Sciatic nerve (tissue), 2 donors: ENCODE measurements at regions not wholly inside any gene's neighbourhood (a gene's known extent, or its start where the extent isn't known, plus 50 kb on each side); places are given as distances from the start of the nearest gene placed in this dataset.
"Not testable (repeated sequence)": the region's sequence is repeated elsewhere in the genome, so short reads cannot be mapped to it uniquely, and the experiment has no call there.

ENCODE experiments used
- ATAC-seq: fragments of 200-7000 bp; cut with Tn5 transposase; one replicate; pipeline ENCODE4 v1.9.1; 2020; ENCODE audit warnings: mild to moderate bottlenecking, moderate library complexity
- DNase-seq: peaks from one replicate; pipeline ENCODE4 v3.0.0-alpha.2; 2020; ENCODE audit warnings: low spot score
- intact Hi-C: fragments of 100-400 bp; cut with DNase I; formaldehyde crosslinking; loops from one replicate; pipeline ENCODE4 v1.14.2; 2022
- donor health status: DM: no; HTN: no; CAD: no.
- donor health status: DM: no; HTN: no; CAD: no.

DNA sequence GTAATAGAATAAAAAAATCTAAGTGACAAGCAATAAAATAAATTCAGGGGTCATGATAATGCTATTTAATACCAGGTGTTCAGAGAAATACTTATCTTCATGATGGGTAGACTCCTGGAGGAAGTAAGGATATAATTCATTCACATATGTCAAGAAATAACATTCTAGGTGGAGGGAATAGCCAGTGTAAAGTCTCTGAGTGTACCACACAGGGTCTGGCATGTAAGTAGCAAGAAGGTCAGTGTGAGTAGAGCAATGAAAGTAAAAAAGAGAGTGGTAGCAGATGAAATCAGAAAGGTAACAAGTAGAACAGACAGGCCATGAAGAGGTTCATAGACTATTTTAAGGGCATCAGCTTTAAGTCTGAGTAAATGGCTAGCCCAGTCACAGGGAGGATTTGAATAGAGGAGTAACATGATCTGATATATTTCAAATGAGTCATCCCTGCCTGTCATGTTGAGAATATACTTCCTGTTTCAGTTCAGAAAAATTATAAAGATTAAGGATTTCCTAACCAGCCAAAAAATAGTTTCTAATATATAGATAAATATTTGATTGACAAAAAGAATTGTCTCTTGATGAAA is 519.9 kb downstream of the C12orf50 start:
- intact Hi-C loops, result no loop called here
- no peak for ATAC-seq
- no peak for DNase-seq

DNA sequence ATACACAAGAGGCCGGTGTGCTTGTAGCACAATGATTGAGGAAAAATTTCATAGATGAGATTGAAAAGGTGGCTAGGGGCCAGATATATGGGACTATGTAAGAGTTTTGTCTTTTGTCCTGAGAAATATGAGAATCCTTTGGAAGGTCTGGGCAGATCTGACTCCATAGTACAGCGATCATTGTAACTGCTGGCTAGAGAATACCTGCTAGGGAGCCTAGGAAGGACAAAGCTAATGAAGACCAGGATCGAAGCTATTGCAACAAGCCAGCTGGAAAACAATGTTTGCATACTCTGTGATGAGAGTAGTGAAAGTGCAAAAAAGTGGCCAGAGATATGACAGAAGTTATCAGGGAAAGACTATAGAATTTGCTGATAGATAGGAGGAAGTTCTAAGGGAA is 537.6 kb downstream of the C12orf50 start:
- DNase-seq, result no peak
- intact Hi-C loops, result no loop called here
- ATAC-seq, result no peak

DNA sequence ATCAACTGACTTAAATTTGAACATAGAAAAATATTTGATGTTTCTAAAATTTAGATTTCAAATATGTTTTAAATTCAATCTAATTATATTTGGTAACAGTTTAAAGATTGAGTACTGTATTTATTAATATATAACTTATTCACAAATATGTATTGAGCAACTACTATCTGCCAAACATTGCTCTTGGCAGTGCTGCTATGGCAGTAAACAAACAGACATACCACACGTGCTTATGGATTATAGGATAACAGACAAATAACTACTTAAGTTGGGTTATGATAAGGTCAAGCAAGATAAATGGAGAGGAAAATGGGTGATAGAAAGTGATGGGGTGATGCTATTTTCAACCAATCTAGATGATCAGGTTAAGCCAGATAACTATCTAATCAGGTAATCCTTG is 538.1 kb downstream of the C12orf50 start:
- ATAC-seq (no peak), DNase-seq (no peak)
- intact Hi-C loops, result no loop called here

DNA sequence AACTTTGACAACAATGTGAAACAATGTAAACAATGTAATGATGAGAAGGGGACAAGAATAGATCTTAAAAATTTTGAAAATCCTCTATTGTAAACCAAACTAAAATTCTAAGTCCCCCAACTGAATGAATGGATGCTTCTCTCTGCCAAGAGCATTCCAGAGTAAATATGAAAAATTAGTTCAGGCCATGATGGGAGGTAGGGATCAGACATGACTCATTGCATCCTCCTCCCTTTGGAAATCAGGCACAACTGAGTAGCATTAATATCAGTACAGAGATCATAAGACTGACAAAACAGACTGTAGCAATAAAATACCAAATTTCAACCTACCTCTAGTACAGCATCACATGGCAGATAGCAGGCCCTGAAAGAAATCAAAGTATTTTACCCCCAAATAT is 559.9 kb downstream of the C12orf50 start:
- DNase-seq, result no peak
- intact Hi-C loops, result no loop called here
- no peak for ATAC-seq

DNA sequence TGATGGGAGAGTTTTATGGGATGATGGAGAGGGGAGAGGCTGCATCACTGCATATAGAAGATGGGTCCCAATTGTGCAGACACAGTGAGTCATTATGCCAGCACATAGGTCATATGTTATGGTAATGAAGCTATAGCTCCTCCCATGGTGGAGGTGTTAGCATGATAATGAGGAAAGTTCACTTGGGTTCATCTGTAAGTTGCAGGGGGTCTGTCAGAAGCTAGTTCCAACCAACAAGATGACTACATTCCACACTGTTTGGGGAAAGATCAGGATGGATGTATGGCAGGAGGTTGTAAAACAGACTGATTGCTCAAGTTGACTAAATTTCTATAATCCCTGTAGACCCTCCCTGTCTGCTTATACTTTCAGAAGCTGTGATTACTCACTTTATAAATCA is 561.3 kb downstream of the C12orf50 start:
- intact Hi-C loops, result no loop called here
- no peak for ATAC-seq
- no peak for DNase-seq

DNA sequence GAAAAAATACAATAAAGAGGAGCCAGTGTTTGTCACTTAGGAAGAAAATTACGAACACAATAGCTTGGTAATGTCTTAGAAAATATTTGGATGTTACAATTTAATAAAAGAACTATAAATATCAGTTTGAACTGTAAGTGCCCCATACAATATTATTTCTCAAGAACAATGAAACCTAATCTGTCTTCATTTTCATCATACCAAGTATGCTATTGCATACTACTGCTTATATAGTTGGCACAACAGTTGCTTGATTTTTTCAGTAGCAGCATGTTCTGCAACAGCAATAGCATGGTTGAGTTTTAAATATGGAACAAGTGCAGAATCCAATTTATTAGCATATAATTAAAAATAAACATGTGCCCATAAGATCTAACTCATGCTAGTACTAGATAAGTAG is 564.6 kb downstream of the C12orf50 start:
- intact Hi-C loops, result no loop called here
- DNase-seq (no peak), ATAC-seq (no peak)

DNA sequence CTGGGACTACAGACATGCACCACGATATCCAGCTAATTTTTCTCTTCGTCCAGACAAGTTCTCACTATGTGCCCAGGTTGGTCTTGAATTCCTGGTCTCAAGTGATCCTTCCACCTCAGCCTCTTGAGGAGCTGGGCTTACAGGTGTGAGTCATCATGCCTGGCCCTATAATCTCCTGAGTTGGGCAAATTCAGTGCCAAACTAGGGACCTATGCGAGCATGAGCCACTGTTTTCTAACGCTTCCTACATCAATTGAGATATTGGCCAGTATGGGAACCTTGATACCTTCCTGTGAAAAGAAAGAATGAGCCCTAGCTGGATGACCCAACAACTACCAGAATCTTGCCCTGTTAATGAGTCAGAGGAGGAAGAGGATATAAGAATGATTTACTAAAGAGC is 585.2 kb downstream of the C12orf50 start:
- intact Hi-C loops, result no loop called here
- DNase-seq (no peak), ATAC-seq (no peak)

DNA sequence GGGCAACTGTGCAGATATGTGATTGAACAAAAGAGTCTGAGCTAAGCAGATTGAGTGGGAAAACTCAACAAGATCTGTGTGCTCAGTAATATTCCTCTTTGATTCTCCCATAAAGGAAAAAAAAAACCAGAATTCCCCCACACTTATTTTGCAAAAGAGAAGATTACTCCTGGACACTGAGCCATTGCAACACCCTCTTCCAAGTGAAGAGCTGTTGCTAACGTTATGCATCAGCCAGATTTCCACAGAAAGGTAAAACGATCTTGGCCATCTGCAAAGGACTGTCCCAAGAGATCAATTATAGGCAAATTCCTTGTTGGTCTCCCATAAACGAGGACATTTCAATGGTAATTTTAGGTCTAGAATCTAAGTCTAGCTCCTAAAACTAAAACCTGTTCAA is 587.7 kb downstream of the C12orf50 start:
- no peak for ATAC-seq
- intact Hi-C loops, result no loop called here
- DNase-seq, result no peak

DNA sequence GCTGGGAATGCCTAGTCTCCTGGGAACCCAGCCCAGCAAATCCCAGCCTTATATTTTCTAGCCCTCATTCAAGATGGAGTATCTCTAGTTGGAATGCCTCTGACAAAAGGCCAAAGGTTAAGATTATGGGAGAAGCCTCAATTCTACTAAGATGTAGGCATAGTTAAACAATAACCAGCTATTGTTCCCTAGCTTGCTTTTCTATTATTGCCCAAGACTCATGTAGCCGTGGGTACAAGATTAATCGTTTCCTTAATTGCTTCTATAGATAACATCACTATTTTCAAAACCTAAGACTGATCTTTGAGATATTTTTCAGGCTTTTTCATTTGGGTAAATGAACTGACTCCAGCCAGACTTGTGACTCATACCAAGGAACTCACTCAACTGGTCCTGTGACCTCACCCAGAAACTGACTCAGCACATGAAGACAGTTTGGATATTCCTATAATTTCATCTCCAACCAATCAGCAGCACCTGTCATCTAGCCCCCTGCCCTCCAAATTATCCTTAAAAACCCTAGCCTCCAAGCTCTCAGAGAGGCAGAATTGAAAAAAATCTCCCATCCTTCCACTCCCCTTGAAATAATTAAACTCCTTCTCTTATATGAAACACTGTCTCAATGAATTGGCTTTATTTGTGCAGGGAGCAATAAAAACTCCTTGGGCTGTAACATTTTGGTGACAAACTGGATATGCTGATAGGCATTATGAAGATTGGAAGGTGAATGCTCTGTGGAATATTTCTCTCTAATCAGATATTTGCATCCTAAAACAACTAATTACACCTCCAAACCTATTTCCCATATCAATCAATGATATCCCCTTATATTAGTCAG is 589.0 kb downstream of the C12orf50 start:
- ATAC-seq (no peak), DNase-seq (no peak)
- intact Hi-C loops, result no loop called here

DNA sequence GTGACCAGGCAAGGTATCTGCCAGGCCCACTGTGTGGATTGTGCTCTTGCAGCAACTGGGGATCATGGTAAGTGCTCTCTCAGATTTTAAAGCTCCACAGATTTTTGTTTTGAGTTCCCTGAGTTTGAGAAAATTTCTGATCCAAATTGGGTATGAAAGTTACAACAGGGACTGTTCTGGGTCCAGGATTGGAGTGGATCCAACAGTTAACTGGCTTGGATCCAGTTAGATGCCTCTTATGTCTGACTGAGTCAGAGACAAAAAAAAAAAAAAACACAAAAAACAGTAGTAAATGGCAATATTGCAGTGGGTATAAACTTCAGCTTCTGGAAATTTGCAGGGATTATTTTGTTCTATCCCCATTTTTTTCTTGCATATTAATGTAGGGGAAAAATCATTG is 598.8 kb downstream of the C12orf50 start:
- no peak for ATAC-seq
- intact Hi-C loops, result no loop called here
- no peak for DNase-seq

DNA sequence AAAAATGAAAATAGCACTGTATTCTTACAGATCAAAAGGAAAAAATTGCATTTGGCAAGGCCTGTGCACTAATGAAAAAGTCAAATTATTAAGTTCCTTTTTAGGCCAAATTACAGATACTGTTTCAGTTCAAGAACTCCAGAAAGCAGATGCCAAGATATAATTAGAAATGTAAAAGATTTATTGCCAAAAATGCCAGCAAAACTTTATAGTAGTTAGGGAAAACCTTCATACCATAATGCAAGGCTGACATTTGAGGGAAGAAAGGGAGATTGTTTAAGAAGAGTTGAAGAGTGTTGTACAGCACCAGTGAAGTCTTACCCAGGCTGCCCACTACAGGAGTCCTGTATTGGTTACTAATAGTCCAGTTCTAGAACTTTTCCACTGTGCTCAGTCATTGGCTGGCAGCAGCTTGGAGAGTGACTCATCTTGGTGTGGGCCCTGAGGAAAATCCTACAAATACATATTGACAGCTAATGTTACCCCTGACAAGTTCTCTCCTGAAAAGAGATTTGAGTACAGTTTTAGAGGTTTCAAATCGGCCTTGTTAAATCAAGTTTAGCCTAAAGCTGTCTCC is 600.4 kb downstream of the C12orf50 start:
- intact Hi-C loops, result no loop called here
- no peak for ATAC-seq
- DNase-seq, result no peak

DNA sequence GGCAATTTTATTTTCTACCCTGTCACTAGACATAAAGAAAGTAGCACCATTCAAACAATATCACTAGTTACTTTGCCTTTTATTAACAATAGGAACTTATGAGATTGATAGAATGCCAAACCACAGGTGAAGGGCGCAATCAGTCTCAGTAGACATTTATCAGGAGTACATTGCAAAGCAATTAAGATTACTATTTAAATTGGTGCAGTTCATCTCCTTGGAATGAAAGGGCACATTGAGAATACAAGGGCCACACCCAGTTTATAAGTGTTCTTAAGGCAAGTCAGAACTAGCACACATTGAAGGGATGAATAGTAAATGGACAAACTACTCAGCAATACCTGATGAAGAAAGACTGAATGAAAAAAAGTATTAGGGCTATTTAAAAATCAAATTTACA is 601.4 kb downstream of the C12orf50 start:
- ATAC-seq (no peak), DNase-seq (no peak)
- intact Hi-C loops, result no loop called here

DNA sequence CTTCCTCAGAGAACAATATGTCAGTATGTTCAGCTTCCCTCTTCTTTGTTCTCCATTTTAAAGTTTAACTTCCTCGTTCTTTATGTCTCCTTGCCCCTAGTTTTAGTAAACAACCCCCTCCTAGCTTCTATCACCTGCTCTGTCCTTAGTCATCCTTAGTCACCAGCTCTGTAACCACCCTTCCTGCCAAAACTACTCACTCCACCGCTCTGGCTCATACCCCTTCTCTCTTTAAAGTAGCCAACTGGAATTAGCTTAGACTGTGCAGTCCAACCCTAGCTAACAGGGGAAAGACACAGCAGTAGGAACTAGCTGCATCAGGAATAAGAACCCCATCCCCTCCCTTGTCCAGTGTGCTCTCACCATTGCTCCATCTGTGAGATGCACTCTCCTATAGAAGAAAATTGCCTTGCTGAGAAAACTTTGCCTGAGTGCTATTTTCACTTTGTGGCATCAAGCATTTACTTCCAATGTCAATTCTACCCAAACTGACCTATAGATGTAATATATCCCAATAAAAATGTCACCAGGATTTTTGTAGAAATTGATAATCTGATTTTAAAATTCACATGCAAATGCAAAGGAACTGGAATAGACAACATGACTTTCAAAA is 603.2 kb downstream of the C12orf50 start:
- intact Hi-C loops, result no loop called here
- DNase-seq (no peak), ATAC-seq (no peak)

DNA sequence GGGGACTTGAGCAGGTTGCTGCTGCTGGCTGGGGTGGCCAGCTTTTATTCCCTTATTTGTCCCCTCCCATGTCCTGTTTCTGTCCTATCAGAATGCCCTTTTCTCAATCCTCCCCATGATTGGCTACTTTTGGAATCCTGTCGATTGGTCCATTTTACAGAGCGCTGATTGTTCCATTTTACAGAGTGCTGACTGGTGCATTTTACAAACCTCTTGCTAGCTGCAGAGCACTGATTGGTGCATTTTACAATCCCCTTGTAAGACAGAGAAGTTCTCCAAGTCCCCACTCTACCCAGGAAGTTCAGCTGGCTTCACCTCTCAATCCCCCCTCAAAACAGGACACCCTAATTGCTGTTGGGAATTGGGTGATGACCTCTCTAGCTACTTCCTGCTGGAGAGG is 608.0 kb downstream of the C12orf50 start:
- DNase-seq, ATAC-seq, intact Hi-C loops: not testable (repeated sequence)

DNA sequence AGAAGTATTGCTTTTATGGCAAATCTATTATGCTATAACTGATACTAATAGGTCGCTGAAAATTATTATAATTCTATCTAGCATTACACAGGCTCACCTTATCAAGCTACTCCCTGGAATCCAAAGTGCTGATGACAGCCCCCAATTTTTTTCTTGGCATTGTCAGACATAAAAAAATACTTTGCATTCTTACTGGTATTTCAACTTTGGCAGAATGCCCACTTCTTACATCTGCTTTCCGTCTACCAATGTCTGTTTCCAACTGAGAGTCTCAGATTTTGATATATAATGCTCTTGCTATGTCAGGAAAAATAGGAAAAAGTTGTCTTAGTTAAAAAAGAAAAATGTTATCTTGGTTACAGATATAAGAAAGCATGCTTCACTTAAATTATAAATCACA is 615.4 kb downstream of the C12orf50 start:
- intact Hi-C loops, result no loop called here
- DNase-seq, result no peak

DNA sequence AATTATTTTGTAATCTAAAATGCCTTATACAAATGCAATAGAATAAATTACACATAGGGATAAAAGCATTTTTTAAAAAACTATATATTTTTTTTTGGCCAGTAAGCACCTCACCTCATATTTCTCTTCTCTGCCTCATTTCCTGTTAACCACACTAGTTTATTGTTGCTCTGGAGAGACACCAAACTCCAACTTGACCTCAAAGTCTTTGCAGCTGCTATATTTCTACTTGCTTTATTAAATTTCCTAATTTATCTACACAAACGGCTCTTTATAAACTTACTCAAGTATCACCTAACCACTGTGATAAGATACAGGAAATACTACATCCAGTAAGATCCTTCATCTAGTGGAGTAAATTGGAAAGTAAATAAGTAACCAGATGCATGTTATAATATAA is 622.3 kb downstream of the C12orf50 start:
- DNase-seq (no peak), ATAC-seq (no peak)
- intact Hi-C loops, result no loop called here

More for the DNA sequence above, 615.4 kb downstream of the C12orf50 start:
- ATAC-seq, result no peak

DNA sequence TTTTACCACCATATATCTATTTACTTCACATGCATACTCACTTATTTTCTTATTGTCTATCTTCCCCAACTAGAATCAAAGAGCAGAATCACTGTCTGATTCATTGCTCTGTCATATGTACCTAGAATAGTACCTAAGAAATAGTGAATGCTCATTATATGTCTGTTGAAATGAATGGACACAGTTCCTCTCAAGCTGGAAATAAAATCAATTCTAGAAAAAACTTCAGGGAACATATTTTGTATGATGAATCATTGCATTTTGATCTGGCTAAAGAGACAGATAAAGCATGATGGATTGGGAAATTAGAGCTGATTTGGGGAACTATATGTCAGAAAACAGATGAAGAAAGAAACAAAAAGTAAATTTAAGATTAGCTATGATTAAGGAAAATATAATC is 623.3 kb downstream of the C12orf50 start:
- DNase-seq, result no peak
- ATAC-seq, result no peak
- intact Hi-C loops, result no loop called here

DNA sequence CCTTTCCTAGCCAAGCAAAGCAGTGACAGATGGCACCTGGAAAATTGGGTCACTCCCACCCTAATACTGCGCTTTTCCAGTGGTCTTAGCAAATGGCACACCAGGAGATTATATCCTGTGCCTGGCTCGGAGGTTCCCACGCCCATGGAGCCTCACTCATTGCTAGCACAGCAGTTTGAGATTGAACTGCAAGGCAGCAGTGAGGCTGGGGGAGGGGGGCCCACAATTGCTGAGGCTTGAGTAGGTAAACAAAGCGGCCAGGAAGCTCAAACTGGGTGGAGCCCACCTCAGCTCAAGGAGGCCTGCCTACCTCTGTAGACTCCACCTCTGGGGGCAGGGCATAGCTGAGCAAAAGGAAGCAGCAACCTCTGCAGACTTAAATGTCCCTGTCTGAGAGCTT is 635.0 kb downstream of the C12orf50 start:
- intact Hi-C loops, ATAC-seq, DNase-seq: not testable (repeated sequence)

DNA sequence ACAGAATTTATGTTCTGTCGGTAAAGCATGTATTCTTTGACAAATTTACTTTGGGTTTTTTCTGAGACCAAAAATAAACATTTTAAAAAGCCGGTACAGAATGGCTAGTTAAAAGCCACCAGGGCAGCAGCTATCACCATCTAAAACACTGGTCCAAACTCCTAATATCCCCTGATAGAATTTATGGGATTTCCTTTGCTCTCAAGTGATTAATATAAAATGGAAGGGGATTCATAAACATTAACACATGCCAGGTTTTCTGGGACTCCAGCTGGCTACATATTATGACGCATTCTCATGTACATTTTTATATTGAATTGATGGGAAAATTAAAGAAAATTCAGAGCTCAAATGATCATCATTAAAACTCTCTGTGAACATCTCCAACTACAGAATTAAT is 640.8 kb downstream of the C12orf50 start:
- intact Hi-C loops, result no loop called here
- ATAC-seq (no peak), DNase-seq (no peak)

DNA sequence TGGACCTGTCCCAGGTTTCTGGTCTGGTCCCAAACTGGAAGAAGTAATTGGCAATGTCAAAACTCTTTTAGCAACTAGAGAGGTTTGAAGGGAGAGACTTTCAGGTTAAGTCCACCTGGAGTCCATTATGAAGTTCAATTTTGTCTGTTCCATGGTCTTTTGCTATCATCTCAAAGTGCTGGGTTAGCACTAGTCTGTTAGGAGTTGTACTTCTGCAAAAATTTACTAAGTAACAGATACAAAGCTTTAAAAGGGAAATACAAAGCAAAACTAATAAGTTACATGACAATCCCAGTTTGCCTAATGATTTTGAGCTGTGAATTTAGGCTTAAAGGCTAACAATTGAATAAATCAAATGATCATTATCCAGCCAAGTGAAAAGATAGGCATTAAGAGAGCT is 643.9 kb downstream of the C12orf50 start:
- DNase-seq (no peak), ATAC-seq (no peak)
- intact Hi-C loops, result no loop called here
